IPS-18a (cell line): ENCODE measurements at regions not wholly inside any gene's neighbourhood (a gene's known extent, or its start where the extent isn't known, plus 50 kb on each side); places are given as distances from the start of the nearest gene placed in this dataset.
"Not testable (repeated sequence)": the region's sequence is repeated elsewhere in the genome, so short reads cannot be mapped to it uniquely, and the experiment has no call there.

ENCODE experiments used
- H3K27ac ChIP-seq: one replicate; pipeline ENCODE4 v1.5.1; 2013; ENCODE audit warnings: low read length
- H3K27me3 ChIP-seq: one replicate; pipeline ENCODE4 v1.6.1; 2013; ENCODE audit warnings: mild to moderate bottlenecking, low read length; ENCODE audit not compliant: control insufficient read depth, insufficient read depth
- H3K36me3 ChIP-seq: one replicate; pipeline ENCODE4 v1.6.1; 2013; ENCODE audit warnings: low read depth, low read length; ENCODE audit not compliant: control insufficient read depth
- H3K4me1 ChIP-seq: one replicate; pipeline ENCODE4 v1.6.1; 2013; ENCODE audit warnings: low read depth, low read length; ENCODE audit not compliant: control insufficient read depth
- H3K4me3 ChIP-seq: one replicate; pipeline ENCODE4 v1.5.1; 2013; ENCODE audit warnings: low read length
- H3K9ac ChIP-seq: one replicate; pipeline ENCODE4 v1.6.1; 2013; ENCODE audit warnings: mild to moderate bottlenecking, low read length, moderate library complexity
- H3K9me3 ChIP-seq: one replicate; pipeline ENCODE4 v1.6.1; 2013; ENCODE audit warnings: low read depth, low read length; ENCODE audit not compliant: control insufficient read depth

GRCh38 chr18:78507217-78507616 is 472.4 kb upstream of the SALL3 start:
- H3K36me3 ChIP-seq, result no peaks in the 10 kb centered on the region
- H3K27me3 ChIP-seq, result peaks cover 10% of the 10 kb centered on the region
- H3K9me3 ChIP-seq, result no peaks in the 10 kb centered on the region
- no peak overlapping the region for H3K4me3 ChIP-seq
- peaks cover 8% of the 10 kb centered on the region for H3K4me1 ChIP-seq
- H3K27ac ChIP-seq, result no peak overlapping the region
- no peak overlapping the region for H3K9ac ChIP-seq

- H3K27me3 ChIP-seq, H3K36me3 ChIP-seq, H3K9ac ChIP-seq, H3K27ac ChIP-seq, H3K4me3 ChIP-seq, H3K9me3 ChIP-seq, H3K4me1 ChIP-seq: not testable (repeated sequence)
Observed at GRCh38 chr18:78508228-78508824, 471.3 kb upstream of the SALL3 start.

GRCh38 chr18:78510091-78510490 is 469.5 kb upstream of the SALL3 start:
- H3K4me1 ChIP-seq, result peaks cover 8% of the 10 kb centered on the region
- H3K36me3 ChIP-seq, result no peaks in the 10 kb centered on the region
- no peak overlapping the region for H3K4me3 ChIP-seq
- H3K27ac ChIP-seq, result no peak overlapping the region
- no peak overlapping the region for H3K9ac ChIP-seq
- H3K9me3 ChIP-seq, result no peaks in the 10 kb centered on the region
- peaks cover 10% of the 10 kb centered on the region for H3K27me3 ChIP-seq

GRCh38 chr18:78510636-78511035 is 469.0 kb upstream of the SALL3 start:
- H3K4me3 ChIP-seq, result no peak overlapping the region
- no peaks in the 10 kb centered on the region for H3K36me3 ChIP-seq
- H3K27me3 ChIP-seq, result peaks cover 10% of the 10 kb centered on the region
- no peak overlapping the region for H3K27ac ChIP-seq
- H3K9ac ChIP-seq, result no peak overlapping the region
- no peaks in the 10 kb centered on the region for H3K9me3 ChIP-seq
- H3K4me1 ChIP-seq, result peaks cover 8% of the 10 kb centered on the region

GRCh38 chr18:78511666-78512601 is 467.7 kb upstream of the SALL3 start:
- no peaks in the 10 kb centered on the region for H3K9me3 ChIP-seq

GRCh38 chr18:78514910-78515670 is 464.5 kb upstream of the SALL3 start:
- no peak overlapping the region for H3K4me3 ChIP-seq
- no peak overlapping the region for H3K27ac ChIP-seq
- no peak overlapping the region for H3K9ac ChIP-seq
- H3K4me1 ChIP-seq, result no peaks in the 10 kb centered on the region
- H3K36me3 ChIP-seq, result no peaks in the 10 kb centered on the region
- no peaks in the 10 kb centered on the region for H3K27me3 ChIP-seq
- no peaks in the 10 kb centered on the region for H3K9me3 ChIP-seq

More at GRCh38 chr18:78511666-78512601, 467.7 kb upstream of the SALL3 start:
- Histone ChIP-seq H3K27ac (no peak overlapping the region), H3K27me3 (peaks cover 3% of the 10 kb centered on the region), H3K4me1 (peaks cover 1% of the 10 kb centered on the region), H3K9ac (no peak overlapping the region), H3K4me3 (no peak overlapping the region), H3K36me3 (no peaks in the 10 kb centered on the region)

- H3K4me1 ChIP-seq, result no peaks in the 10 kb centered on the region
- no peaks in the 10 kb centered on the region for H3K27me3 ChIP-seq
- H3K4me3 ChIP-seq, result no peak overlapping the region
- H3K36me3 ChIP-seq, result no peaks in the 10 kb centered on the region
- no peak overlapping the region for H3K27ac ChIP-seq
- no peak overlapping the region for H3K9ac ChIP-seq
- no peaks in the 10 kb centered on the region for H3K9me3 ChIP-seq
Observed at GRCh38 chr18:78517328-78517727, 462.3 kb upstream of the SALL3 start.

- H3K4me1 ChIP-seq, result no peaks in the 10 kb centered on the region
- H3K4me3 ChIP-seq, result no peak overlapping the region
- H3K9ac ChIP-seq, result no peak overlapping the region
- no peaks in the 10 kb centered on the region for H3K36me3 ChIP-seq
- H3K9me3 ChIP-seq, result no peaks in the 10 kb centered on the region
- no peaks in the 10 kb centered on the region for H3K27me3 ChIP-seq
- no peak overlapping the region for H3K27ac ChIP-seq
Observed at GRCh38 chr18:78517973-78518372, 461.6 kb upstream of the SALL3 start.

GRCh38 chr18:78518805-78519204 is 460.8 kb upstream of the SALL3 start:
- no peaks in the 10 kb centered on the region for H3K4me1 ChIP-seq
- H3K27me3 ChIP-seq, result no peaks in the 10 kb centered on the region
- no peaks in the 10 kb centered on the region for H3K36me3 ChIP-seq
- H3K9ac ChIP-seq, result no peak overlapping the region
- no peak overlapping the region for H3K27ac ChIP-seq
- H3K9me3 ChIP-seq, result no peaks in the 10 kb centered on the region
- H3K4me3 ChIP-seq, result no peak overlapping the region

GRCh38 chr18:78519394-78520062 is 460.1 kb upstream of the SALL3 start:
- Histone ChIP-seq H3K36me3 (no peaks in the 10 kb centered on the region), H3K9me3 (no peaks in the 10 kb centered on the region), H3K27me3 (no peaks in the 10 kb centered on the region), H3K4me1 (no peaks in the 10 kb centered on the region), H3K4me3 (no peak overlapping the region), H3K9ac (no peak overlapping the region), H3K27ac (no peak overlapping the region)

GRCh38 chr18:78521136-78521535 is 458.5 kb upstream of the SALL3 start:
- no peak overlapping the region for H3K27ac ChIP-seq

More at GRCh38 chr18:78521136-78521535, 458.5 kb upstream of the SALL3 start:
- Histone ChIP-seq H3K36me3 (no peaks in the 10 kb centered on the region), H3K27me3 (no peaks in the 10 kb centered on the region), H3K4me3 (no peak overlapping the region), H3K9me3 (no peaks in the 10 kb centered on the region), H3K4me1 (no peaks in the 10 kb centered on the region), H3K9ac (no peak overlapping the region)
